GM19328 (cell line): ENCODE measurements at regions not wholly inside any gene's neighbourhood (a gene's known extent, or its start where the extent isn't known, plus 50 kb on each side); places are given as distances from the start of the nearest gene placed in this dataset.
A peak's percentile ranks its signal among the peaks of the same experiment; 100 is the strongest.
"Not testable (repeated sequence)": the region's sequence is repeated elsewhere in the genome, so short reads cannot be mapped to it uniquely, and the experiment has no call there.

Experiments used
- ATAC-seq: cut with Tn5 transposase; IDR thresholded peaks from one replicate; pipeline ENCODE4 v1.9.1; 2021; ENCODE audit warnings: mild to moderate bottlenecking, moderate library complexity; ENCODE audit not compliant: unreplicated experiment

- no peak for ATAC-seq
These were observed 130.8 kb downstream of the C9orf152 start for GRCh38 chr9:110076894-110077725.

GRCh38 chr9:110077925-110078324 is 130.0 kb downstream of the C9orf152 start:
- ATAC-seq = no peak

GRCh38 chr9:110078604-110079003 is 129.4 kb downstream of the C9orf152 start:
- no peak for ATAC-seq

DNA sequence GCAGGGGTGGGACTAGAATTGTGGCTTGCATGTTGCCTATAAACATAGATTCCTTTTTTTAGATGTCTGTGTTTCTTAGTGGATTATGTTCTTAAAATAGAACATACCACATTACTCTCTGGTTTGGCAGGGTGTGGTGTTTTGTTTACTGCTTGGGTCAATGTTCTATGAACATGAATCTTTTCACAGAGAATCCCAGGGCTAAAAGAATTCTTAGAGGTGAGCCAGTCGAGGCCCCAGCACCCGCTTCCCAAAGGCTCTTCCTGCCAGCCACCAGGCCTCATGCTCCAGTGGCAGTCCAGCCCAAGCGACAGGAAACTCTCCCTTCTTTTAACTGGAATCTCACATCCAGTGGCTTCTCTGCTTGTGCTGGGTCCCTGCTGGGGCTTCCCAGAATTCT is 126.6 kb downstream of the C9orf152 start:
- no peak for ATAC-seq

DNA sequence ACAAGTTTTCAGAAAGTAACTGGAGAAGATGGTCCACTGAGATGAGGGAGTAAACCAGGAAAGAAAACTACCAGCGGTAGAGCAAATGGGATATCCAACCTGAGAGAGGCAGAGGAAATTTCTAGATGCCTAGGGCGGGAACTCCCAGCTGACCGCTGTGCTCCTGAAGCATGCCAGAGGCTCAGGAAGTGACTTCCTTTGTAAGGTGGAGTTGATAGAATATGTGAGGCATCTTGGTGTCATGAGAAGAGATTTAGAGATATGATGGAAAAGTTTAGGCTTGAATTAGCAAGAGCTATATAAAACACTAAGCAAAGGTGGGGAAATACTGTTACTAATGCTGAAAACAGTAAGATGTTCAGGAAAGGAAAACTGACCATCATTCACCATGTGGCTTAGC is 124.1 kb downstream of the C9orf152 start:
- no peak for ATAC-seq

DNA sequence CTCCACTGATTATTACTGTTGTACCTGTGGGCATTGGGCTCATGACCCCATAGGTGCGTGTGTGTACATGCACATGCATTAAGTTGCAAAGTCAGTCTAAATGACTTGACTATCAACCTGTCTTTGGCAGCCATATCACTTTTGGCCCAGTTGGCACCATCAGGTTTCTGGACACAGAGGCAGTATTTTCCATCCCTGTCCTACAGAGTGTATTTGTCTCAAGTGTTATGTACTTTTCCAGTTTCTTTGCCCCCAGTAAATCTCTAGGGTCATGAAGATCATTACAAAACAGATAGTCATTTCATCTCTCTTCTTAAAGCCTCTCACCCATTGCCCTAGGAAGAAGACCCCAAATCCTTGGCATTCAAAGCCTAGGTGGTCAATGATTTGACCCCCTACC is 121.4 kb downstream of the C9orf152 start:
- no peak for ATAC-seq

DNA sequence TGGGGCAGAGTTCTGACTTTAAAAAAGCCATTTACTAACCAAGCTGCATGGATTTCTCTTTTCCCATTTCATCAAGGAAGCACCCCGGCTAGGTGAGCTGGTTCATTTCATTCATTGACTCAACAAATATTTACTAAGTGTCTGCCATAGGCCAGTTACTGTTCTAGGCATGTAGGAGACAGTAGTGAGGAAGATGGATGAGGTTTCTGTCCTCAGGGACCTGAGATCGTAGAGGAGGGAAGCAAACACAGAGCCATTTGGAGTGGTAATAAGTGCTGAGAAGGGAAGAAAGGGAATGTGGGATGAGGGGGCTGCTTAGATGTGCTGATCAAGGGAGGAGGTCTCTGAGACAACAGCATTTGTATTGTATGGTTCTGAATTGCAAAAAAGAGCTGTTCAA is 120.4 kb downstream of the C9orf152 start:
- no peak for ATAC-seq

DNA sequence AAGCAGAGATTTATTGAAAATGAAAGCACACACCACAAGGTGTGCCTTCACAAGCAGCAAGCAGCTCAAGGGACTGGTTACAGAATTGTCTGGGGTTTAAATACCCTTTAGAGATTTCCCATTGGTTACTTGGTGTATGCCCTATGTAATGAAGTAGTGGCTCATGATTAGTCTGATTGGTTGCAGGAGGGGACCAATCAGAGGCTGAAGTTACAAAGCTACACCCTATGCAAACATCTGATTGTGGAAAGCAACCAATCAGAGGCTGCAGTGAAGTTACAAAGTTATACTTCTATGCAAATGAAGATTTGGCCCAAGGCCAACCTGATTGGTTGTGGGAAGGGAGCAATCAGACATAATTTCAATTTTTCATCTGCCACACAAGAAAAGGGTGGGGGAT is 119.9 kb downstream of the C9orf152 start:
- ATAC-seq = no peak

GRCh38 chr9:110089681-110090370 is 118.1 kb downstream of the C9orf152 start:
- no peak for ATAC-seq

DNA sequence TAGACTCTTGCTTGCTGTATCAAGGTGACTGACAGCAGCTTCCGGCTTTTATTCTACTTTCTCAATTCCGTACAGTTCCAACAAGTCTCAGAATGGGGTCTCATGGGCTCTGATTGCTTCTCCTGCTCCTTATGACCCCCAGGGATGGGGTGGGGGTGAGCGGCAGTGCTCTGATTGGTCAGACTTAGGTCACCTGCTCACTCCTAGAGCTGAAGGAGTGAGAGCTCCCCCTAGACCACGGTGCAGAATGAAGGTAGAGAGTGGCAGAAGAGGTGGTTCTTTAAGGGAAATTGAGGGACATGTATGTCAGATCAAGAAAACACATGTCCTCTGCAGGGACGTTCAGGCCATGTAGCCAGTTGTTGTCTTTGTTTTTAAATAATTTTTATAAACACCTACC is 115.2 kb downstream of the C9orf152 start:
- no peak for ATAC-seq

DNA sequence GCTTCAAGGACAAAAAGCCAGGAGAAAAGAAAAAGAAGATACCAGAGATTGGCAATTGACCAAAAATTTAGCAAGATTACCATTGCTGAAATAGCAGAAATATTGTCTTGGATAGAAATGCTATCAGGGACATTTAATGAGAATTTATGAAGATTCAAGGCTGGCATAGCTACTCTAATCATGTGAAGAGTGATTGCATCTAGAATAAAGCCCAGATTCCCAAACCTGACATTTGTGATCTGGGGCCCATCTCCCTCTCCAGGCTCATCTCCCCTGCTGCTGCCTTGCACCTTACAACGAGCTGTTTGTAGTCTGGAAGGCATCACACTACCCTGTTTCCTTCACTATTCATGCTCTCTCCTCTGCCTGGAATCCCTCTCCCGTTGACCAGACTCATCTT is 114.5 kb downstream of the C9orf152 start:
- no peak for ATAC-seq

DNA sequence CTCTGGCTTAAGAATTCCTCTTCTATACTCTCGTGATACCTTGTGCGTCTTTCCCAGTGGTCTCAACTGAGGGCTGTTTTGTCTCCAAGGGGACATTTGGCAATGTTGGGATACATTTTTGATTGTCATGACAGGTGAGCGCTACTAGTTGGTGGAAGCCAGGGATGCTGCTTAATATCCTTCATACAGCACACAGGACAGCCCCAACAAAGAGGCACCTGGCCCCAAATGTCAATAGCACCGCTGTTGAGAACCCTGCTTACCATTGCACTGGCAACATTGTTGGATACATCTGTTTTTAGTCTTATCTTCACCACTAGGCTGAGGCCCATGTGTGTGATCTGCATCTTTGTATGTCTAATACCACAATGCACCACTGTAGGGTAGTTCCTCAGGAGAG is 114.1 kb downstream of the C9orf152 start:
- no peak for ATAC-seq

DNA sequence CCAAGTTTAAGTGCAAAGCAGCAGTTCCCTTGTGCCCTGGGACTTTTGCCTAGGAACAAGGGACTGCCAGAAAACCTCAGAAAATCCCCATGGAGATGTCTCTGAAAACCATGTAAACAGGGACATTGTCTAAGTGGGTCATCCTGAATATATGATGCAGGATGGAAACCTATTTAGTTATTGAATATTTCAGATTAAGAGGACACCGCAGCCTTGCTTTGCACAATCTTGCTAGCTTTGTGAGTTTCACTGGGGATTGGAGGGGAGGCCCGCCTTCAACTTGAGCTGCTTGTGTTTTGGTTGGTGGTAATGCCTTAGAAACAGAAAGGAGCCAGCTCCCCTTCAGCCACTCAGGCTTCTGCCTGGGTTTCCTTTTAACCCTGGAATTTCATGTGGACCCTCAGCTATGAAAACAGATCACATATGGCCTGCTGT is 112.8 kb downstream of the C9orf152 start:
- no peak for ATAC-seq

DNA sequence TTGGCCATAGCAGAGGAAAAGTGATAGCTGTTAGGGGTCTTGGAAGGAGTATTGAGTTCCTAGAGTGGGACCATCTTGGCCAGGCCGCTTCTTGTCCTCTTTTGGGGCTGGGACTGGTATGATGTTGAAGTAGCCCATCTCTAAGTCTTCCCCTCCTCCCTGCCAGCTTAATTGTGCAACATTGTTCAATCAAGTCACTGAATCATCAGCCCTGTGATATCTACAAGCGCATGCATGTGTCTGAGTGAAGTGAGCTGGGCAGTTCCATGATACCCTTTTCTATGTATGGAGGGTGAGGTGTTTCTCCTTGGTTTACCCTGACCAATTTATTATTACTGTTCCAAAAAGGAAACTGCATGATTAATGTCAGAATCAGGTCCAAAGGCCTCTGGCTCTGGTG is 112.2 kb downstream of the C9orf152 start:
- no peak for ATAC-seq

- not testable (repeated sequence) for ATAC-seq
These were observed 111.3 kb downstream of the C9orf152 start for GRCh38 chr9:110096674-110097073.

DNA sequence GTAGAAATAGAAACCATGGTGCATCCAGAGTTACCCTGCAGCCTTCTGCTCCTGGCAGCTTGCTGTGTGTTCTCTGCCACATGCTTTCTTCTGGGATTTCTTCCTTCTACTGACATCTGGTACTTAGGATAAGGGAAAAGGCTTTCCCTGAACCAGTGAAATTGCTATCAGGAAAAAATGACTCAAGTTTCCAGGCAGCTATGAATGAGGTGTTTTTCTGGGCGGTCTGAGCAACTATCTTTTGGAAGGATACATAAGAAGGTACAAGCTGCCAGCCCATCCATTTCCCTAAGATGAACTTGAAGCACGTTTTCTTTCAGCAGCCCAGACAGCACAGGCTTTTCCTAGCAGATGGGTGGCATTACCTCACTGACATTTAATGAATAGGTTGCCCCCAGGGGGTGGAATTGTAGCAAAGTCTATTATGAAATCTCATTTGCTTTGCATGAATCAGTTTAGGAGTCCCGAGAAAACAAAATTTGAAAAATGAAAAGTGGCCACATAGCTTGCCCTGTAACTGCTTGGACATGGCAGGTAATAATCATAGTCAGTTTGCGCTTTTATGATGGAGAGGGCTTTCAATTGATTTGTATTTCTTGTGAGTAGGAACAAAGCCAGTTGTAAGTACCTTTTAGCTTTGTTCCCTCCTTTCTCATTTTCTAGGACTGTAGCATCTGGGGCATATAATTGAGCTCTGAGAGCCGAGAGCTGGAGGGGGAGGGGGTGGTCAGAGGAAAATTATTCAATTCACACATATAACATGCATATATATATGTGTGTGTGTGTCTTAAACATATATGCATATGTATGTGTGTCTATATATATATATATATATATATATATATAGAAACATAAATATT is 108.5 kb downstream of the C9orf152 start:
- no peak for ATAC-seq

DNA sequence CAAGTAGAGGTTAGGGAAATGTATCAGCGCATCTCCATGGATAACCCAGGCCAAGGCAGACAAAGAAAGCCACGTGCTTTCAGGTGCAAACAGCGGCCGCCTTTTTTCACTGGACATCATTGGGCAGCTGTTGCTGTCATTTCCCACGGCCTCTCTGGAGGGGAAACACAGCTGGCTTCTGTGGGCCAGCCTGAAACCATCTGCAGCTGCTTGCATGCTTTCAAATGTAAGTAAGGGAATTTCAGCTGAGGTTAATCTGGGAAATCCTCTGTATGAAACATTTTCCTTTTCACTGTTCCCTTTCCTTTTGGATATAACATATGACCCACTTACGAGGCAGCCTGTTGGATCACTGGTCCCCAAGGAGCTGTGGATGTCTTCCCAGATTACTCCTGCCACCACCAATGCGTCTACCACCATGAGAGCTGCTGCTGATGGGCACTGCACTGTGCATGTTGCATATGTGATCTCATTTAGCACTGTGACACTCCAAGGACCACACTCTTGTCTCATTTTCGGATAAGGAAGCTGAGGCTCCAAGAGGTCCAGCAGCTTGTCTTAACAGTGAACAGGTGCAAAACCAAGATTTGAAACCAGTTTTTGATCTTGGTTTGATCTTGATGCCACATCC is 106.3 kb downstream of the C9orf152 start:
- ATAC-seq = peak; percentile 50

- no peak for ATAC-seq
These were observed 104.7 kb downstream of the C9orf152 start for GRCh38 chr9:110103257-110103656.

- ATAC-seq = no peak
These were observed 103.6 kb downstream of the C9orf152 start for GRCh38 chr9:110104261-110104809.

- ATAC-seq = no peak
These were observed 102.9 kb downstream of the C9orf152 start for GRCh38 chr9:110105107-110105506.

DNA sequence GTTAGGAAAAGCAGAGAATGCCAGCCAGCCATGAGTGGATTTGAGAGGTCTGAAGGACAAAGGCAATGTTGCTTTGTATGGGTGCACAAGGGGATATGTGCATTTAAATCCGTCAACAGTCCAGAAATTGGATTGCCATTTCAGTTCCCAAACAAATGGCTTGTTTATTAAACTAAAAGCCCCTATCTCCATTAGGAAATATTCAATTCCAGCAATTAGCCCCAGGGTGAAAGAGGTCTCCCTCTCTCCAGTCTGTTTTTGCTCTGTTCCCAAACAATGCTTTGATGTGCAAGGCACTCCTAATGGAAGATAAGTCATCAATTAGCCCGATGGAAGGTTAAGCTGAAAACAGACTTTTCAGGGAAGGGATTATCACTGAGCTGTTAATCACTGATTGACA is 101.3 kb downstream of the C9orf152 start:
- ATAC-seq = no peak
